Neutrophil (primary cell): ENCODE measurements at regions not wholly inside any gene's neighbourhood (a gene's known extent, or its start where the extent isn't known, plus 50 kb on each side); places are given as distances from the start of the nearest gene placed in this dataset.

Source experiments
- H3K27ac ChIP-seq: fragments of 200-600 bp; sonication (generic); 2 replicates; pipeline ENCODE4 v1.5.1; 2016; ENCODE audit warnings: mild to moderate bottlenecking, moderate library complexity
- H3K27me3 ChIP-seq: fragments of 200-600 bp; sonication (generic); 2 replicates; pipeline ENCODE4 v1.6.0; 2016; ENCODE audit warnings: mild to moderate bottlenecking
- H3K36me3 ChIP-seq: fragments of 200-600 bp; sonication (generic); 2 replicates; pipeline ENCODE4 v1.5.1; 2017
- H3K4me1 ChIP-seq, 2 experiments: fragments of 200-600 bp in 1 of 2; sonication (generic) in 1 of 2; 1 replicate in 1 of 2; 2 replicates in 1 of 2; pipeline versions ENCODE4 v1.5.1 to v1.6.1; 2013 to 2016; ENCODE audit warnings: low read depth in 1 of 2, low read length in 1 of 2, mild to moderate bottlenecking in 1 of 2, moderate library complexity in 1 of 2; ENCODE audit not compliant: control insufficient read depth in 1 of 2, insufficient read depth in 1 of 2
- H3K4me3 ChIP-seq, 2 experiments: fragments of 200-600 bp in 1 of 2; sonication (generic) in 1 of 2; 1 replicate in 1 of 2; 2 replicates in 1 of 2; pipeline ENCODE4 v1.5.1; 2013 to 2016; ENCODE audit warnings: low read depth in 1 of 2, low read length in 1 of 2, mild to moderate bottlenecking in 1 of 2, moderate library complexity in 1 of 2
- H3K9me3 ChIP-seq: fragments of 200-600 bp; sonication (generic); 2 replicates; pipeline ENCODE4 v1.5.1; 2016
- CTCF ChIP-seq: fragments of 200-600 bp; sonication (generic); IDR thresholded peaks from 2 replicates; pipeline ENCODE4 v1.5.1; 2016; ENCODE audit warnings: antibody characterized with exemption

GRCh38 chr3:40800343-40800742 lies 275.6 kb downstream of the ZNF621 start:
- Histone ChIP-seq H3K27ac (no peak overlapping the region), H3K4me3 (no peak overlapping the region), H3K27me3 (no peaks in the 10 kb centered on the region), H3K9me3 (no peaks in the 10 kb centered on the region), H3K36me3 (no peaks in the 10 kb centered on the region), H3K4me1 (no peaks in the 10 kb centered on the region)
- no peak for TF ChIP-seq CTCF

GRCh38 chr3:40801284-40801741 lies 276.6 kb downstream of the ZNF621 start:
- no peak overlapping the region for H3K27ac ChIP-seq
- no peak overlapping the region for H3K4me3 ChIP-seq

GRCh38 chr3:40803311-40803710 lies 278.6 kb downstream of the ZNF621 start:
- H3K9me3 ChIP-seq = no peaks in the 10 kb centered on the region
- no peak overlapping the region for H3K4me3 ChIP-seq
- no peaks in the 10 kb centered on the region for H3K4me1 ChIP-seq
- H3K36me3 ChIP-seq = no peaks in the 10 kb centered on the region
- H3K27ac ChIP-seq = no peak overlapping the region
- no peak for TF ChIP-seq CTCF
- H3K27me3 ChIP-seq = no peaks in the 10 kb centered on the region

More at GRCh38 chr3:40801284-40801741, 276.6 kb downstream of the ZNF621 start:
- Histone ChIP-seq H3K9me3 (no peaks in the 10 kb centered on the region), H3K27me3 (no peaks in the 10 kb centered on the region), H3K36me3 (no peaks in the 10 kb centered on the region), H3K4me1 (no peaks in the 10 kb centered on the region)
- no peak for TF ChIP-seq CTCF

- Histone ChIP-seq H3K9me3 (no peaks in the 10 kb centered on the region), H3K27ac (no peak overlapping the region), H3K4me1 (no peaks in the 10 kb centered on the region), H3K36me3 (no peaks in the 10 kb centered on the region), H3K4me3 (no peak overlapping the region), H3K27me3 (no peaks in the 10 kb centered on the region)
- TF ChIP-seq CTCF = no peak
Observed at GRCh38 chr3:40805456-40805855, 280.7 kb downstream of the ZNF621 start.

- H3K27ac ChIP-seq = no peak overlapping the region
- no peak overlapping the region for H3K4me3 ChIP-seq
- H3K36me3 ChIP-seq = no peaks in the 10 kb centered on the region
- H3K9me3 ChIP-seq = no peaks in the 10 kb centered on the region
- no peaks in the 10 kb centered on the region for H3K27me3 ChIP-seq
- no peaks in the 10 kb centered on the region for H3K4me1 ChIP-seq
- no peak for TF ChIP-seq CTCF
Observed at GRCh38 chr3:40810813-40811212, 286.1 kb downstream of the ZNF621 start.

- H3K27ac ChIP-seq = no peak overlapping the region
- no peak overlapping the region for H3K4me3 ChIP-seq
- no peaks in the 10 kb centered on the region for H3K36me3 ChIP-seq
- H3K9me3 ChIP-seq = no peaks in the 10 kb centered on the region
- no peaks in the 10 kb centered on the region for H3K4me1 ChIP-seq
- TF ChIP-seq CTCF = no peak
- H3K27me3 ChIP-seq = no peaks in the 10 kb centered on the region
Observed at GRCh38 chr3:40817017-40817416, 292.3 kb downstream of the ZNF621 start.
